Calu3 (cell line): ENCODE measurements at regions not wholly inside any gene's neighbourhood (a gene's known extent, or its start where the extent isn't known, plus 50 kb on each side); places are given as distances from the start of the nearest gene placed in this dataset.

Source experiments
- BruUV-seq: library from RNA; stranded (reverse); fragments of 400-500 nt; replicated peaks from 2 replicates; lab custom pipeline; 2021; lab: Mats Ljungman, UMichigan
- CTCF ChIA-PET: fragments of 300-600 bp; sonication (Branson Sonifier 250); formaldehyde crosslinking; loops from one replicate; lab custom pipeline; 2022; ENCODE audit warnings: antibody characterized with exemption; lab: Charles Lee
- DNase-seq: peaks from one replicate; pipeline ENCODE4 v3.0.0; 2022
- H3K27ac Mint-ChIP-seq: one replicate; pipeline ENCODE4 v1.8.0; 2022; ENCODE audit warnings: mixed read lengths; ENCODE audit not compliant: unreplicated experiment
- H3K27me3 Mint-ChIP-seq: one replicate; pipeline ENCODE4 v1.8.0; 2022; ENCODE audit warnings: mixed read lengths; ENCODE audit not compliant: unreplicated experiment
- H3K36me3 Mint-ChIP-seq: one replicate; pipeline ENCODE4 v1.8.0; 2022; ENCODE audit warnings: mild to moderate bottlenecking, moderate library complexity, mixed read lengths; ENCODE audit not compliant: insufficient read depth, unreplicated experiment
- H3K4me1 Mint-ChIP-seq: one replicate; pipeline ENCODE4 v1.8.0; 2022; ENCODE audit warnings: mild to moderate bottlenecking, low read depth, mixed read lengths; ENCODE audit not compliant: unreplicated experiment
- H3K4me3 Mint-ChIP-seq: one replicate; pipeline ENCODE4 v1.8.0; 2022; ENCODE audit warnings: mild to moderate bottlenecking, low read depth, moderate library complexity, mixed read lengths; ENCODE audit not compliant: unreplicated experiment
- H3K9me3 Mint-ChIP-seq: one replicate; pipeline ENCODE4 v1.8.0; 2022; ENCODE audit warnings: low read depth, mixed read lengths; ENCODE audit not compliant: unreplicated experiment
- CTCF ChIP-seq: fragments of 200-600 bp; IDR thresholded peaks from one replicate; pipeline ENCODE4 v1.8.0; 2022; ENCODE audit warnings: antibody characterized with exemption; ENCODE audit not compliant: unreplicated experiment
- intact Hi-C: fragments of 100-400 bp; cut with micrococcal nuclease; formaldehyde crosslinking; loops from one replicate; pipeline ENCODE4 v1.10.0; 2022; ENCODE audit not compliant: unreplicated experiment

GRCh38 chr3:82002986-82003642, 241.7 kb upstream of the GBE1 start:
- no peak for DNase-seq
- CTCF ChIA-PET = no interaction called here
- no peak overlapping the region for H3K27ac Mint-ChIP-seq
- H3K36me3 Mint-ChIP-seq = no peaks in the 10 kb centered on the region
- no peaks in the 10 kb centered on the region for H3K4me1 Mint-ChIP-seq
- no peak overlapping the region for H3K4me3 Mint-ChIP-seq
- no peak for TF ChIP-seq CTCF
- no peaks in the 10 kb centered on the region for H3K9me3 Mint-ChIP-seq
- BruUV-seq = no TSS peak
- intact Hi-C loops = no loop called here
- no peaks in the 10 kb centered on the region for H3K27me3 Mint-ChIP-seq

GRCh38 chr3:82002491-82002890, 241.0 kb upstream of the GBE1 start:
- CTCF ChIA-PET = no interaction called here
- BruUV-seq = no TSS peak
- no peaks in the 10 kb centered on the region for H3K4me1 Mint-ChIP-seq
- no peak for TF ChIP-seq CTCF
- H3K27ac Mint-ChIP-seq = no peak overlapping the region
- intact Hi-C loops = no loop called here
- no peaks in the 10 kb centered on the region for H3K36me3 Mint-ChIP-seq
- no peak overlapping the region for H3K4me3 Mint-ChIP-seq
- no peak for DNase-seq
- no peaks in the 10 kb centered on the region for H3K9me3 Mint-ChIP-seq
- no peaks in the 10 kb centered on the region for H3K27me3 Mint-ChIP-seq

- no peak for DNase-seq
- no peak overlapping the region for H3K4me3 Mint-ChIP-seq
- no TSS peak for BruUV-seq
- H3K27ac Mint-ChIP-seq = no peak overlapping the region
- no peaks in the 10 kb centered on the region for H3K27me3 Mint-ChIP-seq
- no peaks in the 10 kb centered on the region for H3K9me3 Mint-ChIP-seq
- CTCF ChIA-PET = no interaction called here
- TF ChIP-seq CTCF = no peak
- intact Hi-C loops = no loop called here
- no peaks in the 10 kb centered on the region for H3K4me1 Mint-ChIP-seq
- no peaks in the 10 kb centered on the region for H3K36me3 Mint-ChIP-seq
These were observed 240.0 kb upstream of the GBE1 start for GRCh38 chr3:82001276-82001923.

GRCh38 chr3:82000773-82001172, 239.3 kb upstream of the GBE1 start:
- intact Hi-C loops = no loop called here
- no peaks in the 10 kb centered on the region for H3K36me3 Mint-ChIP-seq
- no peak overlapping the region for H3K4me3 Mint-ChIP-seq
- CTCF ChIA-PET = no interaction called here
- H3K4me1 Mint-ChIP-seq = no peaks in the 10 kb centered on the region
- H3K27me3 Mint-ChIP-seq = no peaks in the 10 kb centered on the region
- no peak overlapping the region for H3K27ac Mint-ChIP-seq
- no peak for DNase-seq
- no peak for TF ChIP-seq CTCF
- no TSS peak for BruUV-seq
- H3K9me3 Mint-ChIP-seq = no peaks in the 10 kb centered on the region
